ENCODE measurements at regions not wholly inside any gene's neighbourhood (a gene's known extent, or its start where the extent isn't known, plus 50 kb on each side); places are given as distances from the start of the nearest gene placed in this dataset.

- ChIA-PET POLR2A (no interaction called here), CTCF (interaction anchor here (1.1 to 3.4 kb wide), 4 partner anchors 11 to 330 kb away, joined by 3 to 14 read pairs (median 4); no protein-coding TSS in a partner anchor)
- H3K9me3 ChIP-seq: no peaks in the 10 kb centered on the region
- H3K79me2 ChIP-seq (ENCODE audit: insufficient read depth): no peaks in the 10 kb centered on the region
- H3K27me3 ChIP-seq (ENCODE audit: insufficient read depth): no peaks in the 10 kb centered on the region
- no peak for TF ChIP-seq SIN3A (IDR thresholded peaks at IDR 0.05; ENCODE audit: borderline replicate concordance, low read depth, low read length)
- TF ChIP-seq MEF2A (IDR thresholded peaks at IDR 0.05; ENCODE audit: borderline replicate concordance, low read depth): no peak
- TF ChIP-seq, protein P1, sequence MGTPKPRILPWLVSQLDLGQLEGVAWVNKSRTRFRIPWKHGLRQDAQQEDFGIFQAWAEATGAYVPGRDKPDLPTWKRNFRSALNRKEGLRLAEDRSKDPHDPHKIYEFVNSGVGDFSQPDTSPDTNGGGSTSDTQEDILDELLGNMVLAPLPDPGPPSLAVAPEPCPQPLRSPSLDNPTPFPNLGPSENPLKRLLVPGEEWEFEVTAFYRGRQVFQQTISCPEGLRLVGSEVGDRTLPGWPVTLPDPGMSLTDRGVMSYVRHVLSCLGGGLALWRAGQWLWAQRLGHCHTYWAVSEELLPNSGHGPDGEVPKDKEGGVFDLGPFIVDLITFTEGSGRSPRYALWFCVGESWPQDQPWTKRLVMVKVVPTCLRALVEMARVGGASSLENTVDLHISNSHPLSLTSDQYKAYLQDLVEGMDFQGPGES (IDR thresholded peaks at IDR 0.05; ENCODE audit: low read depth, low read length): no peak
- no peak for TF ChIP-seq RXRA (IDR thresholded peaks at IDR 0.05; ENCODE audit: borderline replicate concordance, low read depth)
- no peak for TF ChIP-seq FOXJ3 (CRISPR knock-in tag; IDR thresholded peaks at IDR 0.05)
- no peak for TF ChIP-seq NRF1 (IDR thresholded peaks at IDR 0.05; ENCODE audit: low read depth, low read length)
- no peak overlapping the region for H3K4me2 ChIP-seq
- H3K9me2 ChIP-seq: no peaks in the 10 kb centered on the region
- WGBS (ENCODE audit: low lambda C conversion rate): 78% methylated on average over 4 of the region's 4 CpGs
- H3K36me3 ChIP-seq (replicated peaks in 1 of 2; ENCODE audit: control insufficient read depth in 1 of 2, insufficient read depth in 2 of 2, low read length in 1 of 2): no peaks in the 10 kb centered on the region
- no peaks in the 10 kb centered on the region for H4K20me1 ChIP-seq (ENCODE audit: insufficient read depth)
- no peak overlapping the region for H2AFZ ChIP-seq (ENCODE audit: low read depth)
- DNase-seq: no peak
- no peak overlapping the region for H3K9ac ChIP-seq
- no peak overlapping the region for H3K27ac ChIP-seq (ENCODE audit: low read depth in 2 of 2, low read length in 1 of 2)
- H3K4me1 ChIP-seq (ENCODE audit: control insufficient read depth in 1 of 2, insufficient read depth in 2 of 2, low read depth in 1 of 2, low read length in 1 of 2): no peaks in the 10 kb centered on the region
- H3F3A ChIP-seq (replicated peaks; ENCODE audit: insufficient read depth): no peaks in the 10 kb centered on the region
- no peak overlapping the region for H3K4me3 ChIP-seq (ENCODE audit: low read depth in 2 of 2, low read length in 1 of 2)
These were observed 384.2 kb upstream of the DUSP10 start for GRCh38 chr1:222126052-222126451.

DNA sequence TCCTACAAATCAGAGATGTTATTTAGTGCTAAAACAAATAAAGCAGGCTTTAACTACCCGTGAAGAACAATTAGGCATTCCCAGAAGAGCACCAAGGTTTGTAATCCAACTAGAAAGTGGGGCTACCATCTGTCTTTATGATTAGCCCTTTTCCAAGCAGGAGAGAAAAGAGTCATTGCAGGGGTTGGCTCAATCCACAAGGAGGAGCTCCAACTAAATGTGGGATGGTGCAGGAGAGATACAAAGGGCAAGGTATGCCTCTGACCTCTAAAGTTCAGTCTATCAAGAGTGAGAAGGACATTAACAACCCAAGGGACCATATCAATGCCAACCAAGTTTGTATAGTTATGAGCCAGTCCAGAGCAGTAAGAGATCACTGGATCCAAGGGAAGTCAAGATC, 382.7 kb upstream of the DUSP10 start:
- POLR2A ChIA-PET: no interaction called here
- CTCF ChIA-PET: interaction anchor here (3.4 kb wide), 1 partner anchor 331 kb away, joined by 14 read pairs; no protein-coding TSS in a partner anchor

More for the DNA sequence above, 382.7 kb upstream of the DUSP10 start:
- Histone ChIP-seq H3K27ac (ENCODE audit: low read depth in 2 of 2, low read length in 1 of 2) (no peak overlapping the region), H2AFZ (ENCODE audit: low read depth) (no peak overlapping the region), H4K20me1 (ENCODE audit: insufficient read depth) (no peaks in the 10 kb centered on the region), H3K36me3 (replicated peaks in 1 of 2; ENCODE audit: control insufficient read depth in 1 of 2, insufficient read depth in 2 of 2, low read length in 1 of 2) (no peaks in the 10 kb centered on the region), H3K4me1 (ENCODE audit: control insufficient read depth in 1 of 2, insufficient read depth in 2 of 2, low read depth in 1 of 2, low read length in 1 of 2) (no peaks in the 10 kb centered on the region), H3K9ac (no peak overlapping the region), H3K9me2 (no peaks in the 10 kb centered on the region), H3K9me3 (no peaks in the 10 kb centered on the region), H3K79me2 (ENCODE audit: insufficient read depth) (no peaks in the 10 kb centered on the region), H3K27me3 (ENCODE audit: insufficient read depth) (no peaks in the 10 kb centered on the region), H3K4me2 (no peak overlapping the region), H3K4me3 (ENCODE audit: low read depth in 2 of 2, low read length in 1 of 2) (no peak overlapping the region), H3F3A (replicated peaks; ENCODE audit: insufficient read depth) (no peaks in the 10 kb centered on the region)
- TF ChIP-seq, protein P1 (IDR thresholded peaks at IDR 0.05; ENCODE audit: low read depth, low read length): no peak
- TF ChIP-seq MEF2A (IDR thresholded peaks at IDR 0.05; ENCODE audit: borderline replicate concordance, low read depth) (no peak), TCF12 (IDR thresholded peaks at IDR 0.05) (no peak), MXI1 (IDR thresholded peaks at IDR 0.05; ENCODE audit: low read depth, low read length) (no peak)
- TF ChIP-seq, protein P2, sequence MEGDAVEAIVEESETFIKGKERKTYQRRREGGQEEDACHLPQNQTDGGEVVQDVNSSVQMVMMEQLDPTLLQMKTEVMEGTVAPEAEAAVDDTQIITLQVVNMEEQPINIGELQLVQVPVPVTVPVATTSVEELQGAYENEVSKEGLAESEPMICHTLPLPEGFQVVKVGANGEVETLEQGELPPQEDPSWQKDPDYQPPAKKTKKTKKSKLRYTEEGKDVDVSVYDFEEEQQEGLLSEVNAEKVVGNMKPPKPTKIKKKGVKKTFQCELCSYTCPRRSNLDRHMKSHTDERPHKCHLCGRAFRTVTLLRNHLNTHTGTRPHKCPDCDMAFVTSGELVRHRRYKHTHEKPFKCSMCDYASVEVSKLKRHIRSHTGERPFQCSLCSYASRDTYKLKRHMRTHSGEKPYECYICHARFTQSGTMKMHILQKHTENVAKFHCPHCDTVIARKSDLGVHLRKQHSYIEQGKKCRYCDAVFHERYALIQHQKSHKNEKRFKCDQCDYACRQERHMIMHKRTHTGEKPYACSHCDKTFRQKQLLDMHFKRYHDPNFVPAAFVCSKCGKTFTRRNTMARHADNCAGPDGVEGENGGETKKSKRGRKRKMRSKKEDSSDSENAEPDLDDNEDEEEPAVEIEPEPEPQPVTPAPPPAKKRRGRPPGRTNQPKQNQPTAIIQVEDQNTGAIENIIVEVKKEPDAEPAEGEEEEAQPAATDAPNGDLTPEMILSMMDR (IDR thresholded peaks at IDR 0.05): peak; percentile 33; the same call in 1 of the 2 replicates
- DNase-seq: no peak
- 0% methylated on average over 1 of the region's 1 CpG for WGBS (ENCODE audit: low lambda C conversion rate)
